GM19023 (cell line): ENCODE measurements at regions not wholly inside any gene's neighbourhood (a gene's known extent, or its start where the extent isn't known, plus 50 kb on each side); places are given as distances from the start of the nearest gene placed in this dataset.
"Not testable (repeated sequence)": the region's sequence is repeated elsewhere in the genome, so short reads cannot be mapped to it uniquely, and the experiment has no call there.

ENCODE experiments used
- ATAC-seq: cut with Tn5 transposase; IDR thresholded peaks from one replicate; pipeline ENCODE4 v1.9.1; 2021; ENCODE audit warnings: mild to moderate bottlenecking, moderate library complexity; ENCODE audit not compliant: unreplicated experiment

- ATAC-seq: no peak
Measured at GRCh38 chr3:81198216-81198615, 563.2 kb downstream of the GBE1 start.

- ATAC-seq: no peak
Measured at GRCh38 chr3:81197386-81197785, 564.1 kb downstream of the GBE1 start.

- ATAC-seq: no peak
Measured at GRCh38 chr3:81195478-81195877, 566.0 kb downstream of the GBE1 start.

- ATAC-seq: no peak
Measured at GRCh38 chr3:81186412-81186811, 575.0 kb downstream of the GBE1 start.

GRCh38 chr3:81182086-81182875 lies 579.2 kb downstream of the GBE1 start:
- not testable (repeated sequence) for ATAC-seq

GRCh38 chr3:81173514-81173913 lies 587.9 kb downstream of the GBE1 start:
- no peak for ATAC-seq

GRCh38 chr3:81170298-81170697 lies 591.1 kb downstream of the GBE1 start:
- ATAC-seq: no peak

- no peak for ATAC-seq
Measured at GRCh38 chr3:81164806-81165205, 596.6 kb downstream of the GBE1 start.

GRCh38 chr3:81161851-81162250 lies 599.6 kb downstream of the GBE1 start:
- no peak for ATAC-seq

- no peak for ATAC-seq
Measured at GRCh38 chr3:81161100-81161499, 600.3 kb downstream of the GBE1 start.

- no peak for ATAC-seq
Measured at GRCh38 chr3:81154611-81155143, 606.8 kb downstream of the GBE1 start.

- ATAC-seq: no peak
Measured at GRCh38 chr3:81152156-81152555, 609.3 kb downstream of the GBE1 start.

GRCh38 chr3:81132995-81133394 lies 628.5 kb downstream of the GBE1 start:
- no peak for ATAC-seq

GRCh38 chr3:81105789-81106488 lies 655.5 kb downstream of the GBE1 start:
- ATAC-seq: no peak

GRCh38 chr3:81105206-81105605 lies 656.2 kb downstream of the GBE1 start:
- ATAC-seq: no peak

- ATAC-seq: no peak
Measured at GRCh38 chr3:81097889-81098288, 663.6 kb downstream of the GBE1 start.

GRCh38 chr3:81095956-81096355 lies 665.5 kb downstream of the GBE1 start:
- ATAC-seq: no peak

- no peak for ATAC-seq
Measured at GRCh38 chr3:81094986-81095385, 666.5 kb downstream of the GBE1 start.

- no peak for ATAC-seq
Measured at GRCh38 chr3:81087607-81088006, 673.8 kb downstream of the GBE1 start.

GRCh38 chr3:81086348-81086747 lies 675.1 kb downstream of the GBE1 start:
- no peak for ATAC-seq

GRCh38 chr3:81080608-81081007 lies 680.8 kb downstream of the GBE1 start:
- ATAC-seq: no peak

GRCh38 chr3:81072591-81072990 lies 688.9 kb downstream of the GBE1 start:
- ATAC-seq: no peak
